ENCODE measurements at regions not wholly inside any gene's neighbourhood (a gene's known extent, or its start where the extent isn't known, plus 50 kb on each side); places are given as distances from the start of the nearest gene placed in this dataset.

GRCh38 chr7:124667312-124668153 lies 98.1 kb downstream of the GPR37 start:
- TF ChIP-seq CTCF (conservative IDR thresholded peaks at IDR 0.05; ENCODE audit: low read depth in 2 of 2) (no peak), EZH2phosphoT487 (IDR thresholded peaks at IDR 0.05; ENCODE audit: unreplicated experiment) (no peak), REST (IDR thresholded peaks at IDR 0.05; ENCODE audit: unreplicated experiment) (no peak), EZH2 (IDR thresholded peaks at IDR 0.05; ENCODE audit: low read depth, unreplicated experiment) (no peak), POLR2AphosphoS5 (IDR thresholded peaks at IDR 0.05; ENCODE audit: low read depth) (no peak), STAT1 (IDR thresholded peaks at IDR 0.05; ENCODE audit: unreplicated experiment) (no peak), NANOG (IDR thresholded peaks at IDR 0.05; ENCODE audit: borderline replicate concordance) (no peak), CREB1 (CRISPR knock-in tag; IDR thresholded peaks at IDR 0.05; ENCODE audit: low read depth) (no peak), JUNB (IDR thresholded peaks at IDR 0.05; ENCODE audit: unreplicated experiment) (no peak)

All from GM23338 (cell line).